ENCODE measurements at regions not wholly inside any gene's neighbourhood (a gene's known extent, or its start where the extent isn't known, plus 50 kb on each side); places are given as distances from the start of the nearest gene placed in this dataset.

DNA sequence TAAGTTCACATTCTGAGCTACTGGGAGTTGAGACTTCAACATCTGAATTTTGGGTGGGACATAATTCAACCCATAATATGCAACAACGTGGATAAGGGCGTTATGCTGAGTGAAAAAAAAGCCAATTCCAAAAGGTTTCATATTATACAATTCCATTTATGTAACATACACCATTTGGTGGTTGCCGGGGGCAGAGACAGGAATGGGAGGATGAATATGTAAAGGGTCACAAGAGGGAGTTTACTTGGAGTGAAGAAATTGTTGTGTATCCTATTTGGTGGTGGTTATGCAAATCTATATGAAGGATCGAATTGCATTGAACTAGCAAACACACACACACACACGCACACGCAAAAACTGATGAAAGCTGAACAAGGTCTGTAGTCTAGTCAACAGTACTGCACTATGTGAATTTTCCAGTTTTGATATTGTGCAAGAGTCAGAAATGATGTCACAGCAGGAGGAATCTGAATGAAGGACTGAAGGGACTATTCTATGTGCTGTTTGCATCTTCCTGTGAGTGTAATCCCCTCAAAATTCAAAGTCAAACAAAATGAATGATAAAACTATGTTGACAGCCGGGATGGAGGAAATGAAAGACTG, 249.2 kb upstream of the HABP2 start:
- no peaks in the 10 kb centered on the region for H3K27me3 ChIP-seq (replicated peaks)
- no peaks in the 10 kb centered on the region for H3K9me3 ChIP-seq (replicated peaks)
- H3K4me1 ChIP-seq (replicated peaks) = peaks cover 15% of the 10 kb centered on the region
- no peaks in the 10 kb centered on the region for H3K36me3 ChIP-seq
- H3K27ac ChIP-seq = no peak overlapping the region
- H3K4me3 ChIP-seq = no peak overlapping the region
- DNase-seq (ENCODE audit: low read depth in 1 of 2, low spot score in 2 of 2) = no peak

DNA sequence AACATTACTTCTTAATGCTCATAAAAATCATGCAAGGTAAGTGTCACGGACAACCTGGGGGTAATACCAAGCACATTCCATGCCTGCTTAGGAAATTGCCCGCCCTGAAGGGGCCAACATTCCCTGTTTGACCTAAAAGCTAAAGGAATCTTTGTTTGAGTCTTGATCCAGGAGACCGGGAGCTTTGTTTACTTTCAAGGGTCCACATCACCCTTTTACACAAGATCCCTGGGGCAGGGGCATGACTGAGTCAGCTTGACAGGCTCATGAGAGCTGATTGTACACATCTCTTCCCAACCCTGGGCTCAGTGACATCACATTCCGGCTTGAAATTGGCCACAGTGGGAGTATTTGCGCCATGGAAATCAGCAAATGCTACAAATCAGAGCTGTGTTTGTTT, 248.1 kb upstream of the HABP2 start:
- H3K4me3 ChIP-seq = no peak overlapping the region
- no peaks in the 10 kb centered on the region for H3K9me3 ChIP-seq (replicated peaks)
- H3K27ac ChIP-seq = no peak overlapping the region
- 0 out of 2 replicates have a peak, but pooled peaks cover 11% of the 10 kb centered on the region for H3K4me1 ChIP-seq (replicated peaks)
- no peaks in the 10 kb centered on the region for H3K27me3 ChIP-seq (replicated peaks)
- H3K36me3 ChIP-seq = no peaks in the 10 kb centered on the region
- no peak for DNase-seq (ENCODE audit: low read depth in 1 of 2, low spot score in 2 of 2)

DNA sequence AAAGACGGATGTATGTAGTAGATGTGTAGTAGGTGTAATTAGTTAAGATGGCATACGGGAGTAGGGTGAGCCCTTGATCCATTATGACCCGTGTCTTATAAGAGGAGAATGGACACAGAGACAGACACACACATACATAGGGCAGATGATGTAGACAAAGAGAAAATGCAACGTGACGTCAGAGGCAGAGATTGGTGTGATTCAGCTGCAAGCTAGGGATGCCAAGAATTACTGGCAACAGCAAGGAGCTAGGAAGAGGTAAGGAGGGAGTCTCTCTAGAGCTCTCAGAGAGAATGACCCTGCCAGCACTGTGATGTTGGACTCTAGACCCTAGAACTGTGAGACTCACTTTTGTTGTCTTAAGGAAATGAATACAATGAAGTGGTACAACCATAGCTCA, 247.0 kb upstream of the HABP2 start:
- Histone ChIP-seq H3K36me3 (no peaks in the 10 kb centered on the region), H3K27ac (no peak overlapping the region), H3K9me3 (replicated peaks) (no peaks in the 10 kb centered on the region), H3K27me3 (replicated peaks) (no peaks in the 10 kb centered on the region), H3K4me3 (no peak overlapping the region), H3K4me1 (replicated peaks) (0 out of 2 replicates have a peak, but pooled peaks cover 8% of the 10 kb centered on the region)
- no peak for DNase-seq (ENCODE audit: low read depth in 1 of 2, low spot score in 2 of 2)

DNA sequence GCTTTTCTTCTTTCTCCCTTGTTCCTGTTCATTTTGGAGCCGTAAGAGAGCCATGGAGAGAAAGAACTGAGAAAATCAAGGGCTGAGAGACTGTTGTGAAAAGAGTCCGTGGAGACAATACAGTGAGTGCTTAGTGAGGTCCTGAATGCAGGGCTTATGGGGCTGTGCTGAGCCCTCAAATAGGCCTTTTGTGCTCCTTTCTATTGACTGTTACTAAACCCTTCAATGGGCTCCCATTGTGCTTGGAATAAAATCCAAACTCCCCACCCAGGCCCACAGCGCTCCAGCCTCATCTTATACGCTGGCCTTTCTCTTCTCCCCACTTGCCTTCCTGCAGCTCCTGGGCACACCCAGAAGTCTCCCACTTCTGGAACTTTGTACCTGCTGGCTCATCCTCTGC, 243.1 kb upstream of the HABP2 start:
- H3K27ac ChIP-seq = no peak overlapping the region
- no peaks in the 10 kb centered on the region for H3K27me3 ChIP-seq (replicated peaks)
- 0 out of 2 replicates have a peak, but pooled peaks cover 7% of the 10 kb centered on the region for H3K4me1 ChIP-seq (replicated peaks)
- no peaks in the 10 kb centered on the region for H3K36me3 ChIP-seq
- no peak for DNase-seq (ENCODE audit: low read depth in 1 of 2, low spot score in 2 of 2)
- no peaks in the 10 kb centered on the region for H3K9me3 ChIP-seq (replicated peaks)
- no peak overlapping the region for H3K4me3 ChIP-seq

DNA sequence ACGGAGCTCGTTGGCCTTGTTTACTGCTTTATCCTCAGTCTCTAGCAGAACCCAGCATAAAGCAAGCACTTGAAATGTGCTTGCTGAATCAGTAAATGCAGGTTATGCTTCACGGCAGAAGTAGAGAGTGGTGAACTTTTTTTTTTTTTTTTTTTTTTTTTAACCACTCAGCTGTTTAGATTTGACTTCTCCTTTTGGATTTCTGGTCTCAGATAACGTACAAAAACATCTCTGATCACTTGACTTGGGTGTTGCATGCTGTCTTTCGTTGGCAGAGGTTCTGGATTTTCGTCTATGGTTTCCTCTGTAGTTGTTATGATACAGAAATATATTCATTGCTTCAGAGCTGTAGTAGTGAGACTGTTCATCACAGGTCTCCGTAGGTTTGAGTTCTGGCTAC, 242.5 kb upstream of the HABP2 start:
- H3K4me3 ChIP-seq = no peak overlapping the region
- H3K27me3 ChIP-seq (replicated peaks) = no peaks in the 10 kb centered on the region
- H3K36me3 ChIP-seq = no peaks in the 10 kb centered on the region
- no peak for DNase-seq (ENCODE audit: low read depth in 1 of 2, low spot score in 2 of 2)
- no peak overlapping the region for H3K27ac ChIP-seq
- H3K4me1 ChIP-seq (replicated peaks) = 0 out of 2 replicates have a peak, but pooled peaks cover 4% of the 10 kb centered on the region
- H3K9me3 ChIP-seq (replicated peaks) = no peaks in the 10 kb centered on the region

DNA sequence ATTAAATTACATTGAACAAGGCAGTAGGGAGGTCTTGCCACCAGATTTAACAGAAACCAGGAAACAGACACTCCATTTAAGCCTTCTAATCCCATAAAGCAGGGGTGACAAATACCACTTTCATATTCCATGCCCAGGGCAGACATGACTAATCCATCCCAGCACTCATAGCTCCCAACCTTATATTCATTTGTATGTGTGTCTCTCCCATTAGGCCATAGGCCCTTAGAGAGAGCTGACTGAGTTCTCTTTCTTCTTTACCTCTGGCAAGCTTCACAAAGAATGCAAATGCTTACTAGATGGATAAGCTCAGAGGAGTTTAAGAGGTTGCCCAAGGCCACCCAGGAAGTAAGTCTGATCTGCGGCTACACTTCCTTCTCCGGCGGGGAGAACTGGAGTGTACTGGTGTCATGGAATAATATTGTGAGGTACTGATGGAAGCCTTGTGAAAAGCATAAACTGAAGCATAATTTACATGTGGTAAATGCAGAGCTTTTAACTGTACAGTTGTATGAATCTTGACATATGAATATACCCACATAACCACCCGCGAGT, 239.7 kb upstream of the HABP2 start:
- no peaks in the 10 kb centered on the region for H3K36me3 ChIP-seq
- 0 out of 2 replicates have a peak, but pooled peaks cover 2% of the 10 kb centered on the region for H3K9me3 ChIP-seq (replicated peaks)
- no peaks in the 10 kb centered on the region for H3K27me3 ChIP-seq (replicated peaks)
- no peak overlapping the region for H3K27ac ChIP-seq
- no peaks in the 10 kb centered on the region for H3K4me1 ChIP-seq (replicated peaks)
- no peak for DNase-seq (ENCODE audit: low read depth in 1 of 2, low spot score in 2 of 2)
- no peak overlapping the region for H3K4me3 ChIP-seq

DNA sequence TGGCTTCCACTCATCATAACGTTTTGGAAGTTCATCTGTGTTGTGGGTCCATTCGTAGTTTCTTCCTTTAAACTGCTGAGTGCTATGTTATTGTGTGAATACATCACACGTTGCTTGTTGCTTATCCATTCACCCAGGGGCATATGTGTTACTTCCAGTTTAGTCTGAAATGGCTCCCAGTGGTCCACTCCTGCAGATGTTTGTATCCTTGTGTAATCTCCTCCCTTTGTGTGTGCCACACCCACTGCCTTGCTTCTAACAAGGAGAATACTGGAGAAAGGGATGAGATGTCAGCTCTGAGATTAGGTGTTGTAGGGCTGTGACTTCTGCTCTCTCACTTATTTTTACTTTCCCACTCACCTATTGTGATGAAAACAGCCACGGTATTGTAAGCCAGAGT, 239.1 kb upstream of the HABP2 start:
- DNase-seq (ENCODE audit: low read depth in 1 of 2, low spot score in 2 of 2) = no peak
- Histone ChIP-seq H3K4me3 (no peak overlapping the region), H3K27me3 (replicated peaks) (no peaks in the 10 kb centered on the region), H3K27ac (no peak overlapping the region), H3K9me3 (replicated peaks) (0 out of 2 replicates have a peak, but pooled peaks cover 2% of the 10 kb centered on the region), H3K36me3 (no peaks in the 10 kb centered on the region), H3K4me1 (replicated peaks) (no peaks in the 10 kb centered on the region)

DNA sequence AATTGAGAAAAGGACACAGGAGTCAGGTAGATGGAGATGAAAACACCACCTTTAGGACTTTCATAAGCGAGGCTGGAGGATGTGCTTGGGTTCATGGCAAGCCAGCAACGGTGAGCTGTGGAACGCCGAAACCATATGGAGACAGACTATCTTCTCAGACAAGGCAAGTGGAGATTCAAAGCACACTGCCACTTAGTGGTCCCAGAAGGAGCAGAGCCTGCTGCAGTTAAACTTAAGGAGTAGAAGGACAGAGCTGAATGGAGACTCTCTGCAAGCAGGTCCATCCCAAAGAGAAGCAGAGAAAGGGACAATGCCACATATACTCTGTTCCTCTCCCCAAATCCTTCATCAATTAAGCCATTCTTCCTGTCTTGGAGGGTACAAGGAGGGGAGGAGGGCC, 236.3 kb upstream of the HABP2 start:
- Histone ChIP-seq H3K9me3 (replicated peaks) (0 out of 2 replicates have a peak, but pooled peaks cover 2% of the 10 kb centered on the region), H3K27me3 (replicated peaks) (no peaks in the 10 kb centered on the region), H3K36me3 (no peaks in the 10 kb centered on the region), H3K27ac (no peak overlapping the region), H3K4me3 (no peak overlapping the region), H3K4me1 (replicated peaks) (0 out of 2 replicates have a peak, but pooled peaks cover 3% of the 10 kb centered on the region)
- no peak for DNase-seq (ENCODE audit: low read depth in 1 of 2, low spot score in 2 of 2)

DNA sequence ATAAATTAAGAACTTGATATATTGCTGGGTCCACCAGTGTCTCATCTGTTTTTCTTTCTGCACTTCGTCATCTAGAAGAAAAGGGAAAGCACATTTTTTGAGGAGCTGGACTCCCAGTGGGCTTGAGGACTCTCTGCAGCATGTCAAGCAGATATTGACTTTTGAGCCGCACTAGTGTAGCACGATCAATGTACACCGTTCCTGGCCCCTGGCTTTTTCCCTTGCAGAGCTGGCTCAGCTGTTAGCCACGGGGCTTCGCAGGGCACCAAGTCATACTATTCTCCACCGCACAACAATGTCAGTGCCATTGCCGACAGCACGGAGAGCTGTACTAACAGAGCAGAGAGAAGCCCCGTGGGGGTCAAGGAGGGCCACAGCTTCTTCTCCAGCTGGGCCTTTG, 235.4 kb upstream of the HABP2 start:
- no peak overlapping the region for H3K27ac ChIP-seq
- 0 out of 2 replicates have a peak, but pooled peaks cover 3% of the 10 kb centered on the region for H3K4me1 ChIP-seq (replicated peaks)
- H3K27me3 ChIP-seq (replicated peaks) = no peaks in the 10 kb centered on the region
- H3K36me3 ChIP-seq = no peaks in the 10 kb centered on the region
- 0 out of 2 replicates have a peak, but pooled peaks cover 2% of the 10 kb centered on the region for H3K9me3 ChIP-seq (replicated peaks)
- no peak for DNase-seq (ENCODE audit: low read depth in 1 of 2, low spot score in 2 of 2)
- H3K4me3 ChIP-seq = no peak overlapping the region

DNA sequence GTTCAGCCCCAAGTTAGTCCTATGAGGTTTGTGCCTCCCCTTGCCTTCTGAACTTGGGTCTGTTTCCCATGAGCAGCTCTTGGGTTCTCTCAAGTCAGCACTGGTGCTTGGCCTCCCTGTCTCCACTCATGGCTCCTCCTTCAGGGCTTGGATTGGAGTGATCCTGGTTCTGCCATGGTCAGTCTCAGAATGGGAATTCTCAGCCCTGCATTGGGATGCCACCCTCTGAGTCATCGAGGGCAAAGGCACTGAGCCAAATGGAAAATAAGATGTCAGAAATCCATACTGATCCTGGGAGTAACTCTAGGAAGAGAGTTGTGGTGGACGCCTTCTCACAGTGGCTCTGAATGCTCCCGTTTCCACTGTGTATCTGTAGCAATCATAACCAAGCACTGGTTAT, 233.4 kb upstream of the HABP2 start:
- Histone ChIP-seq H3K9me3 (replicated peaks) (0 out of 2 replicates have a peak, but pooled peaks cover 2% of the 10 kb centered on the region), H3K27ac (no peak overlapping the region), H3K36me3 (no peaks in the 10 kb centered on the region), H3K27me3 (replicated peaks) (no peaks in the 10 kb centered on the region), H3K4me1 (replicated peaks) (0 out of 2 replicates have a peak, but pooled peaks cover 3% of the 10 kb centered on the region), H3K4me3 (no peak overlapping the region)
- DNase-seq (ENCODE audit: low read depth in 1 of 2, low spot score in 2 of 2) = no peak

DNA sequence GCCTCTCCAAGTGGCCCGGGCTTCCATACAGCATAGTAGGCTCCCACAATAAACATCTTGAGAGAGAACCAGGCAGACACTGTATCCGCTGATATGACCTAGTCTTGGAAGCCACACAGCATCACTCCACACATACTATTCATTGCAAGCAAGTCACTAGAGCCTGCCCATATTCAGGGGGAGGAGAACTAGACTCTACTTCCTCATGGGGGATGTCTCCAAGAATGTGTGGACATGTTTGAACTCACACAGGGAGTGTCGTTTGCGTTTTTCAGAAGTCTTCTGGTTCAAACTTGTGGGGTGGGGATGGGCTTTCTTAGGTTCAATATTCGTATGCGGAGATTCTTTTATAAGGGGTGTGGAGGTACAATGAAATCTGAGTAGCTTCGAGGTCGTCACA, 232.6 kb upstream of the HABP2 start:
- Histone ChIP-seq H3K27ac (no peak overlapping the region), H3K36me3 (no peaks in the 10 kb centered on the region), H3K27me3 (replicated peaks) (no peaks in the 10 kb centered on the region), H3K4me3 (no peak overlapping the region), H3K9me3 (replicated peaks) (0 out of 2 replicates have a peak, but pooled peaks cover 2% of the 10 kb centered on the region), H3K4me1 (replicated peaks) (peaks cover 6% of the 10 kb centered on the region)
- no peak for DNase-seq (ENCODE audit: low read depth in 1 of 2, low spot score in 2 of 2)

DNA sequence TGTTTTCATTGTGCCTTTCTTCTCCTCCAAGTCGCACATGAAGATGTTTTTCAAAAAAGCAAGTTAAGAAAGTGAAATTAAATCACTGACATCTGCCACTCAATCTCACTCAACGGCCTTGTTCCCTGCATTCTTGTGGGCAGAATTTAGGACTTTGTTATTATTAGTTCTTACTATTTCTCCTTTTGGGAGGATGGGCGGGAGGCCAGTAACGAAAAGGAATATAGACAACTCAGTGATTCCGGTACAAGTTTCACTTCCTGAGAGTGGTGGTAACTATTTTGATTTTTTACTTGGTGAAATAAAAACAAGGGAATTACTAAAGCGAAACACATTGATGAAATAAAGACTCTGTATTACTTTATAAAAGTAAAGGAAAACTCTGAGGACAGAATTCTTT, 231.9 kb upstream of the HABP2 start:
- DNase-seq (ENCODE audit: low read depth in 1 of 2, low spot score in 2 of 2) = no peak
- H3K4me1 ChIP-seq (replicated peaks) = peaks cover 14% of the 10 kb centered on the region
- no peak overlapping the region for H3K4me3 ChIP-seq
- no peaks in the 10 kb centered on the region for H3K36me3 ChIP-seq
- H3K9me3 ChIP-seq (replicated peaks) = 0 out of 2 replicates have a peak, but pooled peaks cover 2% of the 10 kb centered on the region
- H3K27me3 ChIP-seq (replicated peaks) = no peaks in the 10 kb centered on the region
- H3K27ac ChIP-seq = no peak overlapping the region

DNA sequence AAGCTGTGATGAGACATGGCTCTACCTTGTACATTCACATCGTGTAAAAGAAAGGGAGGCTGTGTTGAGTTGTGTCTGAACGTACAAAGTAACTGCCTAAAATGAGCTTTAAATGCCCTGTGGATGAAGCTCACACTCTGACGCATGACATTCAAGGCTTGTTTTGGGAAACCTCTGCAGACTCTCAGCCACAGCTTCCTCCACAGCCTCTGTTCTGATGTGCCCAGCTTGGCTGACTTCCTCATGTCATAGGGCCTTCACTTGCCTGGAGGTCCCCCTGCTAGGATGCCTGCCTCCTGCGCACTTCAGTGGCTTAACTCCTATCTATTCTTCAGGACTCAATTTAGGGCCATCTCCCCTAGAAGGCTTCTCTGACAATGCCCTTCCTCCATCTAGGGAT, 230.0 kb upstream of the HABP2 start:
- no peaks in the 10 kb centered on the region for H3K9me3 ChIP-seq (replicated peaks)

DNA sequence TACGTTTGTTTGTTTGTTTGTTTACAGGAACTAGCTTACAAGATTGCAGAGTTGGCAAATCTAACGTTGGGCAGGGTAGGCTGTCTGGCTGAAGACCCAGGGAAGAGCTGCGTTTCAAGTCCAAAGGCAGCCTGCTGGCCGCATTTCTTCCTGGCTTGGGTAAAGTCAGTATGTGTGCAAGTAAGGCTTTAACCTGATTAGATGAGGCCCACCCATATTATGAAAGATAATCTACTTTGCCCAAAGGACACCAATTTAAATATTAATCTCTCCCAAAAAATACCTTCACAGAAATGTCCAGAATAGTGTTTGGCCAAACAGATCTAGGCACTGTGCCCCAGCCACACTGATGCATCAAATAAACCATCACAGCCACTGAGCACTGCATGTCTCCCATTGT, 228.9 kb upstream of the HABP2 start:
- DNase-seq (ENCODE audit: low read depth in 1 of 2, low spot score in 2 of 2) = no peak
- Histone ChIP-seq H3K4me3 (no peak overlapping the region), H3K9me3 (replicated peaks) (no peaks in the 10 kb centered on the region), H3K27ac (no peak overlapping the region), H3K36me3 (no peaks in the 10 kb centered on the region), H3K27me3 (replicated peaks) (no peaks in the 10 kb centered on the region), H3K4me1 (replicated peaks) (peaks cover 37% of the 10 kb centered on the region)

More for the DNA sequence above, 230.0 kb upstream of the HABP2 start:
- Histone ChIP-seq H3K27ac (no peak overlapping the region), H3K4me3 (no peak overlapping the region), H3K4me1 (replicated peaks) (peaks cover 27% of the 10 kb centered on the region), H3K36me3 (no peaks in the 10 kb centered on the region), H3K27me3 (replicated peaks) (no peaks in the 10 kb centered on the region)
- DNase-seq (ENCODE audit: low read depth in 1 of 2, low spot score in 2 of 2) = no peak

Measured in SJSA1 (cell line).